ENCODE measurements at regions not wholly inside any gene's neighbourhood (a gene's known extent, or its start where the extent isn't known, plus 50 kb on each side); places are given as distances from the start of the nearest gene placed in this dataset.

DNA sequence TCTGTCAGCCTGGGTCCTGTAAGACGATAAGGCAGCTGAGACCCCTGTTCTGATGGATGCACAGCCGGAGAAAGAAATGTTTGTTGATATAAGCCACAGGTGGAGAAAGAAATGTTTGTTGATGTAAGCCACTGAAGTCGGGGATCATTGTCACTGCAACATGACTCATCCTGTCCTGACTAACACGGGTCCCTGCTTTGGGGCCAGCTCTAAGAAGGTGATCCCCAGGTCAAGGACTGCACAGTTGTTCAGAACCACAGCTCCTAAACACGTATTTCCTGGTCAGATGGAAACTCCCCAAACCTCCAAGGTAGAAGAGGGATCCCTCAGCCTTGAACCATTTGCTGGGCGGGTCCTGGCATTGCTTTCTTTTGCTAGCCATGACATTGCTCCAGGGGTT, 86.4 kb upstream of the IGSF21 start:
- H3K36me3 ChIP-seq (ENCODE audit: insufficient read depth, low read length) = no peaks in the 10 kb centered on the region
- H3F3A ChIP-seq (ENCODE audit: low read depth) = no peaks in the 10 kb centered on the region
- no peak overlapping the region for H3K4me2 ChIP-seq (ENCODE audit: low read depth, low read length, poor library complexity, severe bottlenecking)
- no peak overlapping the region for H2AFZ ChIP-seq (ENCODE audit: low read length)
- no peaks in the 10 kb centered on the region for H3K9me2 ChIP-seq (replicated peaks; ENCODE audit: low read depth, low read length)
- no peaks in the 10 kb centered on the region for H3K27me3 ChIP-seq (ENCODE audit: insufficient read depth, low read length, poor library complexity, severe bottlenecking)
- H3K79me2 ChIP-seq (ENCODE audit: insufficient read depth, low read length) = no peaks in the 10 kb centered on the region
- H4K20me1 ChIP-seq (ENCODE audit: insufficient read depth, low read length, poor library complexity, severe bottlenecking) = no peaks in the 10 kb centered on the region
- no peak for TF ChIP-seq EZH2phosphoT487 (IDR thresholded peaks at IDR 0.05; ENCODE audit: borderline replicate concordance)
- TF ChIP-seq, protein P1, sequence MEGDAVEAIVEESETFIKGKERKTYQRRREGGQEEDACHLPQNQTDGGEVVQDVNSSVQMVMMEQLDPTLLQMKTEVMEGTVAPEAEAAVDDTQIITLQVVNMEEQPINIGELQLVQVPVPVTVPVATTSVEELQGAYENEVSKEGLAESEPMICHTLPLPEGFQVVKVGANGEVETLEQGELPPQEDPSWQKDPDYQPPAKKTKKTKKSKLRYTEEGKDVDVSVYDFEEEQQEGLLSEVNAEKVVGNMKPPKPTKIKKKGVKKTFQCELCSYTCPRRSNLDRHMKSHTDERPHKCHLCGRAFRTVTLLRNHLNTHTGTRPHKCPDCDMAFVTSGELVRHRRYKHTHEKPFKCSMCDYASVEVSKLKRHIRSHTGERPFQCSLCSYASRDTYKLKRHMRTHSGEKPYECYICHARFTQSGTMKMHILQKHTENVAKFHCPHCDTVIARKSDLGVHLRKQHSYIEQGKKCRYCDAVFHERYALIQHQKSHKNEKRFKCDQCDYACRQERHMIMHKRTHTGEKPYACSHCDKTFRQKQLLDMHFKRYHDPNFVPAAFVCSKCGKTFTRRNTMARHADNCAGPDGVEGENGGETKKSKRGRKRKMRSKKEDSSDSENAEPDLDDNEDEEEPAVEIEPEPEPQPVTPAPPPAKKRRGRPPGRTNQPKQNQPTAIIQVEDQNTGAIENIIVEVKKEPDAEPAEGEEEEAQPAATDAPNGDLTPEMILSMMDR (conservative IDR thresholded peaks at IDR 0.05; ENCODE audit: low read length) = no peak
- H3K9ac ChIP-seq (ENCODE audit: low read depth, low read length, poor library complexity, severe bottlenecking) = no peak overlapping the region
- no peaks in the 10 kb centered on the region for H3K4me1 ChIP-seq (ENCODE audit: insufficient read depth, low read length, poor library complexity, severe bottlenecking)
- H3K9me3 ChIP-seq (ENCODE audit: insufficient read depth, low read depth, low read length) = no peaks in the 10 kb centered on the region; the same call in 1 of the 2 replicates
- no peak overlapping the region for H3K4me3 ChIP-seq (ENCODE audit: low read length, poor library complexity, severe bottlenecking)

DNA sequence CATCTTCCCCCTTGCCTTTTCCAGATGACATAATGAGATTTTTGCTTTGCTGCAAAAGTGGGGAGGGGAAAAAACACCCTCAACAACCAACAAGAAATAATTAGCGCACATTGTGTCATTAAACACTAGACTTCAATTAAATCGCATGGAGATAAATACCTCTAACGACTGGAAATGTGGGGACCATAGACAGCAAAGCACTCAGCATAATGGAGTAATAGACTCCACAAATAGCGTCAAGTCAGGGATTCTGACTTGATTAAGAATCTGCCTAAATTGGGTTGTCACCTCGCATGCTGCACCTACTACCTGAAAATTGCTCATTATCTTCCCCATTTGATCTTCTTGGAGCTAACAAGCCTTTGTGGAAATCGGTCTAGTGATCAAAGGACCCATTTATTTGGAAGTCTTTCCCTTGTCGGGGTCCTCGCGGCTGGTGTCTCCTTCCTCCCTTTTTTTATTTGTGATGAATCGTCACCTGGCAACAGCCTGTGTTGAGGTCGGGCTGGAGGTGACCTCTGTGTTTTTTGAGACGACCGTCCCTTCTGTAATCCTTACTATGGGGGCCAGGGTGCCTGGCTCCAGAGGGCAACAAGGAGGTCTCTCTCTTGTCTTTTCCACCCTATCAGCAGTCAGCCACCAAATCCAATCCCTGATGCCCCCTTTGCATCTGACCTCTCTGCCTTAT, 75.3 kb upstream of the IGSF21 start:
- Histone ChIP-seq H3K9ac (ENCODE audit: low read depth, low read length, poor library complexity, severe bottlenecking) (no peak overlapping the region), H2AFZ (ENCODE audit: low read length) (no peak overlapping the region), H3K27me3 (ENCODE audit: insufficient read depth, low read length, poor library complexity, severe bottlenecking) (no peaks in the 10 kb centered on the region), H3K4me2 (ENCODE audit: low read depth, low read length, poor library complexity, severe bottlenecking) (no peak overlapping the region), H3K9me2 (replicated peaks; ENCODE audit: low read depth, low read length) (no peaks in the 10 kb centered on the region), H3F3A (ENCODE audit: low read depth) (no peaks in the 10 kb centered on the region), H4K20me1 (ENCODE audit: insufficient read depth, low read length, poor library complexity, severe bottlenecking) (no peaks in the 10 kb centered on the region), H3K4me1 (ENCODE audit: insufficient read depth, low read length, poor library complexity, severe bottlenecking) (no peaks in the 10 kb centered on the region), H3K9me3 (ENCODE audit: insufficient read depth, low read depth, low read length) (no peaks in the 10 kb centered on the region; the same call in 1 of the 2 replicates), H3K4me3 (ENCODE audit: low read length, poor library complexity, severe bottlenecking) (no peak overlapping the region), H3K79me2 (ENCODE audit: insufficient read depth, low read length) (no peaks in the 10 kb centered on the region), H3K36me3 (ENCODE audit: insufficient read depth, low read length) (no peaks in the 10 kb centered on the region)
- TF ChIP-seq, protein P1 (conservative IDR thresholded peaks at IDR 0.05; ENCODE audit: low read length) = no peak
- TF ChIP-seq EZH2phosphoT487 (IDR thresholded peaks at IDR 0.05; ENCODE audit: borderline replicate concordance) = no peak

DNA sequence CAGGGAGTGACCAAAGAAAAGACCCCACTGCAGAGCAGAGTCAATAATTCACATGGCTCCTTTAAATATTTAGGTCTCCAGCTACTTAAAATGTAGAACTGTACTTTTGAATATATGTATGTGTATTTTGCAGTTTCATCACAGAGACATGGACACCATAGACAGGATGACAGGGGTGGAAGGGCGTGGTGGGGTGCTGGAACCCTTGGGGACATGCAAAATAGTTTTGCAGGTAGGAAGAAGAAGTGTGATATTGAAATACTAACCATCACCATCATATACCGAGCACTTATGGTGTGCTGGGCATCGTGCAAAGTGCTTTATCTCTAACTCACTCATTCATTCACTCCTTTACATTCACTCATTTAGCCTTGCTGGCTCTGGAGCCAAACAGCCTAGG, 72.5 kb upstream of the IGSF21 start:
- H3K9ac ChIP-seq (ENCODE audit: low read depth, low read length, poor library complexity, severe bottlenecking) = no peak overlapping the region
- H3K36me3 ChIP-seq (ENCODE audit: insufficient read depth, low read length) = no peaks in the 10 kb centered on the region
- H3K9me3 ChIP-seq (ENCODE audit: insufficient read depth, low read depth, low read length) = no peaks in the 10 kb centered on the region
- H3K9me2 ChIP-seq (replicated peaks; ENCODE audit: low read depth, low read length) = no peaks in the 10 kb centered on the region
- no peaks in the 10 kb centered on the region for H3F3A ChIP-seq (ENCODE audit: low read depth)
- H3K4me1 ChIP-seq (ENCODE audit: insufficient read depth, low read length, poor library complexity, severe bottlenecking) = no peaks in the 10 kb centered on the region
- H3K4me2 ChIP-seq (ENCODE audit: low read depth, low read length, poor library complexity, severe bottlenecking) = no peak overlapping the region
- TF ChIP-seq, protein P1 (conservative IDR thresholded peaks at IDR 0.05; ENCODE audit: low read length) = no peak
- TF ChIP-seq EZH2phosphoT487 (IDR thresholded peaks at IDR 0.05; ENCODE audit: borderline replicate concordance) = no peak
- H4K20me1 ChIP-seq (ENCODE audit: insufficient read depth, low read length, poor library complexity, severe bottlenecking) = no peaks in the 10 kb centered on the region
- no peaks in the 10 kb centered on the region for H3K79me2 ChIP-seq (ENCODE audit: insufficient read depth, low read length)
- H3K4me3 ChIP-seq (ENCODE audit: low read length, poor library complexity, severe bottlenecking) = no peak overlapping the region
- H3K27me3 ChIP-seq (ENCODE audit: insufficient read depth, low read length, poor library complexity, severe bottlenecking) = no peaks in the 10 kb centered on the region
- H2AFZ ChIP-seq (ENCODE audit: low read length) = no peak overlapping the region
